H1 (cell line): ENCODE measurements at regions not wholly inside any gene's neighbourhood (a gene's known extent, or its start where the extent isn't known, plus 50 kb on each side); places are given as distances from the start of the nearest gene placed in this dataset.

ENCODE experiments used
- CTCF ChIA-PET: fragments of 300-600 bp; sonication (Branson Sonifier 250); formaldehyde crosslinking; loops from one replicate; lab custom pipeline; 2021; ENCODE audit not compliant: partially characterized antibody; lab: Charles Lee
- POLR2A ChIA-PET: fragments of 300-600 bp; sonication (Branson Sonifier 250); formaldehyde crosslinking; loops from one replicate; lab custom pipeline; 2021; ENCODE audit warnings: inconsistent platforms; ENCODE audit not compliant: partially characterized antibody; lab: Charles Lee
- DNase-seq, 2 experiments: peaks; one replicate each; pipeline versions ENCODE4 v3.0.0 to v3.0.0-alpha.2; 2010 to 2022; ENCODE audit warnings: low spot score in 2 of 2, low read depth in 1 of 2, mixed read lengths in 1 of 2
- FAIRE-seq: peaks from 2 replicates; lab custom pipeline; 2011; peaks lifted over from hg19 to GRCh38; lab: Jason Lieb, UNC
- H2AFZ ChIP-seq: 2 replicates; pipeline ENCODE4 v1.8.1; 2012; ENCODE audit warnings: low read length, inconsistent platforms
- H2AK5ac ChIP-seq: 2 replicates; pipeline ENCODE4 v1.6.1; 2013; ENCODE audit warnings: low read depth, low read length
- H2BK120ac ChIP-seq: replicated peaks from 2 replicates; pipeline ENCODE3; 2013; ENCODE audit warnings: low read depth, low read length, inconsistent platforms
- H2BK12ac ChIP-seq: 2 replicates; pipeline ENCODE4 v1.6.1; 2013; ENCODE audit warnings: low read depth, low read length
- H2BK15ac ChIP-seq: 2 replicates; pipeline ENCODE4 v1.6.1; 2013; ENCODE audit warnings: low read length
- H2BK20ac ChIP-seq: 2 replicates; pipeline ENCODE4 v1.6.1; 2013; ENCODE audit warnings: low read length
- H2BK5ac ChIP-seq: 2 replicates; pipeline ENCODE4 v1.6.1; 2013; ENCODE audit warnings: low read depth, low read length
- H3K14ac ChIP-seq: 2 replicates; pipeline ENCODE4 v1.6.1; 2013; ENCODE audit warnings: inconsistent platforms; ENCODE audit not compliant: insufficient read length
- H3K18ac ChIP-seq: 2 replicates; pipeline ENCODE4 v1.6.1; 2013; ENCODE audit warnings: low read length; ENCODE audit errors: extremely low read depth
- H3K23ac ChIP-seq: 2 replicates; pipeline ENCODE4 v1.6.1; 2013; ENCODE audit warnings: inconsistent platforms; ENCODE audit not compliant: insufficient read length
- H3K23me2 ChIP-seq: 2 replicates; pipeline ENCODE4 v1.6.1; 2013; ENCODE audit warnings: low read depth, low read length
- H3K27ac ChIP-seq: 2 replicates; pipeline ENCODE4 v1.6.1; 2011; ENCODE audit warnings: low read depth, low read length, inconsistent platforms
- H3K27me3 ChIP-seq, 4 experiments: replicated peaks in 1 of 4; 1 replicate in 1 of 4; 2 replicates in 3 of 4; pipeline versions ENCODE4 v1.6.1 to v1.8.1; 2011 to 2013; ENCODE audit warnings: low read length in 3 of 4, mild to moderate bottlenecking in 3 of 4, inconsistent platforms in 2 of 4, mixed read lengths in 2 of 4, moderate library complexity in 1 of 4; ENCODE audit not compliant: control insufficient read depth in 3 of 4, insufficient read depth in 3 of 4; ENCODE audit errors: extremely low read depth in 1 of 4
- H3K36me3 ChIP-seq, 4 experiments: 2 replicates each; pipeline versions ENCODE4 v1.6.1 to v1.8.1; 2011 to 2013; ENCODE audit warnings: mild to moderate bottlenecking in 4 of 4, low read length in 3 of 4, moderate library complexity in 2 of 4, control low read depth in 1 of 4, inconsistent platforms in 1 of 4; ENCODE audit not compliant: insufficient read depth in 4 of 4, control insufficient read depth in 2 of 4
- H3K4ac ChIP-seq: replicated peaks from 2 replicates; pipeline ENCODE3; 2013; ENCODE audit warnings: low read length, low read depth, mixed read lengths, inconsistent platforms; ENCODE audit not compliant: insufficient read length
- H3K4me1 ChIP-seq, 4 experiments: replicated peaks in 1 of 4; 1 replicate in 1 of 4; 2 replicates in 3 of 4; pipeline versions ENCODE4 v1.6.1 to v1.8.1; 2011 to 2013; ENCODE audit warnings: low read length in 3 of 4, inconsistent platforms in 2 of 4, mixed read lengths in 1 of 4; ENCODE audit not compliant: insufficient read depth in 4 of 4, control insufficient read depth in 3 of 4
- H3K4me2 ChIP-seq, 2 experiments: 2 replicates each; pipeline versions ENCODE4 v1.6.1 to v1.8.1; 2011 to 2013; ENCODE audit warnings: low read depth in 2 of 2, low read length in 2 of 2, control low read depth in 1 of 2, inconsistent platforms in 1 of 2, mild to moderate bottlenecking in 1 of 2; ENCODE audit not compliant: insufficient read depth in 1 of 2
- H3K4me3 ChIP-seq, 4 experiments: fragments of 200-600, 300-600 bp in 1 of 4; sonication (generic), shearing (Covaris generic), sonication (Bioruptor Twin) in 1 of 4; 2 replicates each; pipeline versions ENCODE4 v1.5.1 to v1.8.1; 2011 to 2016; ENCODE audit warnings: low read length in 4 of 4, low read depth in 3 of 4, control low read depth in 2 of 4, inconsistent platforms in 2 of 4, mild to moderate bottlenecking in 2 of 4, mixed read lengths in 1 of 4, moderate library complexity in 1 of 4; ENCODE audit not compliant: insufficient read depth in 2 of 4; ENCODE audit errors: extremely low read depth in 1 of 4
- H3K56ac ChIP-seq: replicated peaks from 2 replicates; pipeline ENCODE3; 2013; ENCODE audit warnings: low read depth, mild to moderate bottlenecking, mixed read lengths, low read length, inconsistent platforms; ENCODE audit not compliant: insufficient read length
- H3K79me1 ChIP-seq: 2 replicates; pipeline ENCODE4 v1.6.1; 2013; ENCODE audit warnings: low read depth, low read length, control low read depth
- H3K79me2 ChIP-seq, 2 experiments: 2 replicates each; pipeline versions ENCODE4 v1.6.1 to v1.8.1; 2012 to 2013; ENCODE audit warnings: low read length in 2 of 2, mild to moderate bottlenecking in 2 of 2, inconsistent platforms in 1 of 2; ENCODE audit not compliant: insufficient read depth in 2 of 2, control insufficient read depth in 1 of 2
- H3K9ac ChIP-seq, 4 experiments: replicated peaks in 1 of 4; 1 replicate in 1 of 4; 2 replicates in 3 of 4; pipeline versions ENCODE4 v1.6.1 to v1.8.1; 2011 to 2013; ENCODE audit warnings: low read depth in 3 of 4, low read length in 3 of 4, control low read depth in 2 of 4, mild to moderate bottlenecking in 2 of 4, moderate library complexity in 2 of 4, inconsistent platforms in 1 of 4; ENCODE audit errors: extremely low read depth in 1 of 4
- H3K9me3 ChIP-seq, 2 experiments: 2 replicates each; pipeline versions ENCODE4 v1.6.1 to v1.8.1; 2012 to 2013; ENCODE audit warnings: mild to moderate bottlenecking in 2 of 2, moderate library complexity in 2 of 2, control low read depth in 1 of 2, inconsistent platforms in 1 of 2, low read depth in 1 of 2, low read length in 1 of 2, mixed read lengths in 1 of 2; ENCODE audit not compliant: insufficient read depth in 2 of 2
- H4K20me1 ChIP-seq, 2 experiments: replicated peaks in 1 of 2; 2 replicates each; pipeline versions ENCODE3 to v1.8.1; 2011 to 2013; ENCODE audit warnings: inconsistent platforms in 2 of 2, low read length in 2 of 2, mild to moderate bottlenecking in 1 of 2; ENCODE audit not compliant: insufficient read depth in 2 of 2, control insufficient read depth in 1 of 2
- H4K5ac ChIP-seq: 2 replicates; pipeline ENCODE4 v1.6.1; 2013; ENCODE audit warnings: low read length, low read depth, mixed read lengths, inconsistent platforms; ENCODE audit not compliant: insufficient read length
- H4K8ac ChIP-seq: 2 replicates; pipeline ENCODE4 v1.8.0; 2013; ENCODE audit warnings: mild to moderate bottlenecking, moderate library complexity, low read length, inconsistent platforms; ENCODE audit not compliant: insufficient read depth; ENCODE audit errors: extremely low read depth
- H4K91ac ChIP-seq: replicated peaks from 2 replicates; pipeline ENCODE3; 2013; ENCODE audit warnings: low read length, mixed read lengths, inconsistent platforms; ENCODE audit not compliant: insufficient read length
- BCL11A ChIP-seq, 2 experiments: IDR thresholded peaks; one replicate each; pipeline ENCODE4 v1.6.1; 2011; ENCODE audit warnings: low read depth in 2 of 2, low read length in 2 of 2, mild to moderate bottlenecking in 2 of 2
- HDAC2 ChIP-seq, 2 experiments: fragments of 300-600 bp in 1 of 2; sonication (generic) in 1 of 2; IDR thresholded peaks; 2 replicates each; pipeline ENCODE4 v1.6.1; 2011 to 2012; ENCODE audit warnings: low read depth in 2 of 2, low read length in 2 of 2, mild to moderate bottlenecking in 2 of 2, moderate library complexity in 2 of 2, borderline replicate concordance in 1 of 2, inconsistent platforms in 1 of 2
- RXRA ChIP-seq: IDR thresholded peaks from 2 replicates; pipeline ENCODE4 v1.6.1; 2011; ENCODE audit warnings: low read depth, mild to moderate bottlenecking, low read length, moderate library complexity; ENCODE audit not compliant: insufficient read depth
- WGBS, 2 experiments: shearing (Covaris generic) in 1 of 2; methylation state at CpG; one replicate each; pipeline versions ENCODE4 v1.1.6 to v1.1.7; 2013 to 2015; ENCODE audit warnings: low lambda C conversion rate in 2 of 2, mixed read lengths in 2 of 2, inconsistent platforms in 1 of 2, low coverage in 1 of 2, missing lambda C conversion rate in 1 of 2; ENCODE audit not compliant: insufficient replicate concordance in 2 of 2, insufficient coverage in 1 of 2, insufficient read length in 1 of 2; ENCODE audit errors: extremely low coverage in 1 of 2, missing lambda C conversion rate in 1 of 2; 5-methylcytosine and 5-hydroxymethylcytosine counted together

DNA sequence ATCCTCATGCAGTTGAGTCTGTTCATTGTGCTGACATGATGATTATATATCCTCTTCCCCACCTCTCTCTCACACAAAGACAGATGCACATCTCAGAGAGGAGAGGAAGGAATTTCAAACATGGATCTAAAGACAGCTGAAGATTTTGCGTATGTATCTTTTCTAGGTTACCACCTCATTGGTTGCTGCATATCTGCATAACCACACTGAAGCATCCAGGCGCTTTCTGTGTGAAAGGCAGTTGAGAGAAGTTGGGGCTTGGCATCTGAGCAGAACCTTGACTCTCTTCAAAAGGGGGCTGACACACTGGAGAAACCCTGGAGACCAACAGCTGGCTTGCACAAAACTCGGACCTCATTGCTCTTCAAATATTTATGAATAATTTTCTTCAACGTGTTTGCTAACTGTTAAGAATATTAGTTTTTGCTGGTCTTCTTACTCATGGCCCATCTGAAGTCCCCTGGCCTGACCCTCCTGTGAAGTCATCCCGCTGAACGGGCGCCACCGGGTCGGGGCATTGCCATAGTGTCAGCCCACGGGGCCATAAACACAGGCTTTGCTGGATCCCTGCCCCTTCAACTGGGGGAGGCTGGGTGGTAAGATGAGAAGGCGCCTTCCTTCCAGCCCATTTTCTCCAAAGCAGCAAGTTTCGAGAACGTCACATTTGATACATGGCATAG, 593.2 kb upstream of the CLINT1 start:
- no peak overlapping the region for H2AFZ ChIP-seq

More for the DNA sequence above, 593.2 kb upstream of the CLINT1 start:
- no peak overlapping the region for H3K18ac ChIP-seq
- no peak overlapping the region for H2BK120ac ChIP-seq
- H3K4ac ChIP-seq: no peak overlapping the region
- no peak overlapping the region for H4K91ac ChIP-seq
- FAIRE-seq (no peak), DNase-seq (no peak)
- H3K79me2 ChIP-seq: no peaks in the 10 kb centered on the region
- no peak overlapping the region for H3K23ac ChIP-seq
- H3K9ac ChIP-seq: no peak overlapping the region
- H2BK12ac ChIP-seq: no peak overlapping the region
- H4K5ac ChIP-seq: no peak overlapping the region
- H3K79me1 ChIP-seq: no peaks in the 10 kb centered on the region
- H2BK20ac ChIP-seq: no peak overlapping the region
- H4K20me1 ChIP-seq: no peaks in the 10 kb centered on the region
- H2AK5ac ChIP-seq: no peak overlapping the region
- WGBS, 2 experiments: 92% methylated on average over 13 of the region's 13 CpGs; no CpG with 5 or more reads in 1 of the 2 experiments
- H2BK5ac ChIP-seq: no peak overlapping the region
- no peak overlapping the region for H3K14ac ChIP-seq
- no peak overlapping the region for H3K4me3 ChIP-seq
- no peak overlapping the region for H3K56ac ChIP-seq
- no peak overlapping the region for H3K27ac ChIP-seq
- no peak overlapping the region for H3K4me2 ChIP-seq
- H3K9me3 ChIP-seq: 0 out of 4 replicates have a peak, but pooled peaks cover 0 to 2% of the 10 kb centered on the region in 2 experiments
- no peak overlapping the region for H4K8ac ChIP-seq
- no peaks in the 10 kb centered on the region for H3K23me2 ChIP-seq
- no peaks in the 10 kb centered on the region for H3K4me1 ChIP-seq
- CTCF ChIA-PET: interaction anchor here (0.7 kb wide), 1 partner anchor 243 kb away, joined by 3 read pairs; no protein-coding TSS in a partner anchor
- H3K36me3 ChIP-seq: no peaks in the 10 kb centered on the region
- H3K27me3 ChIP-seq: no peaks in the 10 kb centered on the region
- no peak overlapping the region for H2BK15ac ChIP-seq
- POLR2A ChIA-PET: no interaction called here
- TF ChIP-seq HDAC2 (IDR thresholded peaks at IDR 0.05; ENCODE audit: borderline replicate concordance in 1 of 2, low read depth in 2 of 2, low read length in 2 of 2) (no peak), BCL11A (IDR thresholded peaks at IDR 0.05; ENCODE audit: low read depth in 2 of 2, low read length in 2 of 2) (no peak), RXRA (no peak)
